Spleen (tissue), 11 donors: ENCODE measurements at regions not wholly inside any gene's neighbourhood (a gene's known extent, or its start where the extent isn't known, plus 50 kb on each side); places are given as distances from the start of the nearest gene placed in this dataset.

Experiments
- DNase-seq: peaks from one replicate; pipeline ENCODE4 v3.0.0-alpha.2; 2020
- H3K27ac ChIP-seq, 8 donors: fragments of 200-600 bp; sonication (generic) in 7 of 8; 1 replicate in 4 of 8; 2 replicates in 4 of 8; pipeline versions ENCODE4 v1.5.0 to v1.8.0; 2016 to 2021; ENCODE audit warnings: inconsistent platforms in 4 of 8, mild to moderate bottlenecking in 4 of 8, moderate library complexity in 1 of 8
- H3K27me3 ChIP-seq, 7 donors: fragments of 200-600 bp; sonication (generic) in 6 of 7; replicated peaks in 1 of 7; 1 replicate in 4 of 7; 2 replicates in 3 of 7; pipeline versions ENCODE4 v1.5.0 to v1.8.0; 2016 to 2021; ENCODE audit warnings: inconsistent platforms in 3 of 7, mild to moderate bottlenecking in 1 of 7
- H3K36me3 ChIP-seq, 6 donors: fragments of 200-600 bp; sonication (generic) in 5 of 6; 1 replicate in 4 of 6; 2 replicates in 2 of 6; pipeline versions ENCODE4 v1.5.0 to v1.8.0; 2016 to 2021; ENCODE audit warnings: inconsistent platforms in 2 of 6
- H3K4me1 ChIP-seq, 6 donors: fragments of 200-600 bp; sonication (generic) in 5 of 6; 1 replicate in 3 of 6; 2 replicates in 3 of 6; pipeline versions ENCODE4 v1.5.0 to v1.8.0; 2016 to 2021; ENCODE audit warnings: inconsistent platforms in 3 of 6
- H3K4me3 ChIP-seq, 8 donors: fragments of 200-600 bp; sonication (generic) in 7 of 8; 1 replicate in 4 of 8; 2 replicates in 4 of 8; pipeline versions ENCODE4 v1.5.0 to v1.8.0; 2016 to 2021; ENCODE audit warnings: inconsistent platforms in 4 of 8, mild to moderate bottlenecking in 4 of 8, moderate library complexity in 2 of 8
- H3K9me3 ChIP-seq, 8 donors: fragments of 200-600 bp; sonication (generic) in 7 of 8; 1 replicate in 4 of 8; 2 replicates in 4 of 8; pipeline versions ENCODE4 v1.5.0 to v1.8.0; 2016 to 2021; ENCODE audit warnings: inconsistent platforms in 4 of 8
- CTCF ChIP-seq, 11 experiments: fragments of 200-600 bp in 7 of 11; fragments of 450-650 bp in 4 of 11; sonication (generic) in 4 of 11; IDR thresholded peaks in 8 of 11; conservative IDR thresholded peaks in 3 of 11; 1 replicate in 7 of 11; 2 replicates in 4 of 11; pipeline versions ENCODE4 v1.4.0 to v1.8.0; 2016 to 2021; ENCODE audit warnings: antibody characterized with exemption in 11 of 11, inconsistent platforms in 4 of 11, mild to moderate bottlenecking in 1 of 11
- POLR2A ChIP-seq, 3 donors: fragments of 450-650 bp; IDR thresholded peaks; one replicate each; pipeline ENCODE4 v1.5.1; 2017; ENCODE audit warnings: antibody characterized with exemption in 3 of 3, mild to moderate bottlenecking in 1 of 3
- POLR2AphosphoS5 ChIP-seq, 3 donors: sonication (generic); formaldehyde crosslinking; IDR thresholded peaks; one replicate each; pipeline ENCODE4 v1.5.1; 2017; ENCODE audit warnings: antibody characterized with exemption in 3 of 3
- WGBS, 5 donors: extraction: QIAGEN DNeasy Blood & Tissue Kit in 3 of 5; methylation state at CpG; one replicate each; pipeline versions ENCODE4 v1.1.5 to v1.1.7; 2013 to 2018; 5-methylcytosine and 5-hydroxymethylcytosine counted together
- intact Hi-C: fragments of 100-400 bp; cut with DNase I; formaldehyde crosslinking; loops from one replicate; pipeline ENCODE4 v1.15.0; 2023; ENCODE audit warnings: low total_unique reads
- donor health status: healthy with polysubstance abuse.
- donor health status: DM: no; HTN: no; CAD: no; lungs with moderate emphysema.
- donor health status: DM: no; HTN: no; CAD: no.
- donor health status: Bipolar disorder and iron deficiency.
- donor health status: healthy.
- donor health status: DM: no; HTN: no; CAD: no.
- donor health status: DM: yes; HTN: yes; CAD: no.

- no peaks in the 10 kb centered on the region for H3K36me3 ChIP-seq
- no peaks in the 10 kb centered on the region for H3K27me3 ChIP-seq
- no peak overlapping the region for H3K4me3 ChIP-seq
- DNase-seq, result no peak
- intact Hi-C loops, result no loop called here
- 75 to 100% (median 86%) methylated on average over 1 of the region's 1 CpG for WGBS, 5 donors
- TF ChIP-seq POLR2AphosphoS5 (IDR thresholded peaks at IDR 0.05), result no peak
- TF ChIP-seq POLR2A (IDR thresholded peaks at IDR 0.05), result no peak
- no peak for TF ChIP-seq CTCF (IDR thresholded peaks at IDR 0.05 in 8 of 11, conservative IDR thresholded peaks at IDR 0.05 in 3 of 11)
- no peaks in the 10 kb centered on the region for H3K4me1 ChIP-seq
- H3K9me3 ChIP-seq, result no peaks in the 10 kb centered on the region
- no peak overlapping the region for H3K27ac ChIP-seq
Measured at GRCh38 chr9:2286333-2286705, 271.2 kb downstream of the SMARCA2 start.

- 75 to 86% (median 80%) methylated on average over 5 of the region's 5 CpGs for WGBS, 5 donors
- no peak for DNase-seq
- intact Hi-C loops, result no loop called here
- Histone ChIP-seq H3K4me3 (no peak overlapping the region), H3K9me3 (no peaks in the 10 kb centered on the region), H3K27me3 (no peaks in the 10 kb centered on the region), H3K27ac (no peak overlapping the region), H3K4me1 (no peaks in the 10 kb centered on the region), H3K36me3 (no peaks in the 10 kb centered on the region)
- no peak for TF ChIP-seq POLR2A (IDR thresholded peaks at IDR 0.05)
- TF ChIP-seq CTCF (IDR thresholded peaks at IDR 0.05 in 8 of 11, conservative IDR thresholded peaks at IDR 0.05 in 3 of 11), result no peak
- TF ChIP-seq POLR2AphosphoS5 (IDR thresholded peaks at IDR 0.05), result no peak
Measured at GRCh38 chr9:2286825-2287455, 271.8 kb downstream of the SMARCA2 start.

GRCh38 chr9:2288309-2288708 is 273.2 kb downstream of the SMARCA2 start:
- H3K27me3 ChIP-seq, result no peaks in the 10 kb centered on the region
- no peak overlapping the region for H3K4me3 ChIP-seq
- H3K27ac ChIP-seq, result no peak overlapping the region
- intact Hi-C loops, result no loop called here
- DNase-seq, result no peak
- no peaks in the 10 kb centered on the region for H3K4me1 ChIP-seq
- no peaks in the 10 kb centered on the region for H3K36me3 ChIP-seq
- no peaks in the 10 kb centered on the region for H3K9me3 ChIP-seq
- WGBS, 5 donors, result 83 to 97% (median 90%) methylated on average over 7 of the region's 7 CpGs
- TF ChIP-seq POLR2A (IDR thresholded peaks at IDR 0.05) (no peak), POLR2AphosphoS5 (IDR thresholded peaks at IDR 0.05) (no peak), CTCF (IDR thresholded peaks at IDR 0.05 in 8 of 11, conservative IDR thresholded peaks at IDR 0.05 in 3 of 11) (no peak)

GRCh38 chr9:2289263-2289662 is 274.1 kb downstream of the SMARCA2 start:
- Histone ChIP-seq H3K9me3 (no peaks in the 10 kb centered on the region), H3K4me1 (no peaks in the 10 kb centered on the region), H3K27ac (no peak overlapping the region), H3K4me3 (no peak overlapping the region), H3K27me3 (no peaks in the 10 kb centered on the region), H3K36me3 (no peaks in the 10 kb centered on the region)
- no peak for DNase-seq
- intact Hi-C loops, result no loop called here
- 79 to 89% (median 83%) methylated on average over 4 of the region's 4 CpGs for WGBS, 5 donors
- TF ChIP-seq CTCF (IDR thresholded peaks at IDR 0.05 in 8 of 11, conservative IDR thresholded peaks at IDR 0.05 in 3 of 11), result no peak
- no peak for TF ChIP-seq POLR2AphosphoS5 (IDR thresholded peaks at IDR 0.05)
- no peak for TF ChIP-seq POLR2A (IDR thresholded peaks at IDR 0.05)
